ENCODE measurements at regions not wholly inside any gene's neighbourhood (a gene's known extent, or its start where the extent isn't known, plus 50 kb on each side); places are given as distances from the start of the nearest gene placed in this dataset.

DNA sequence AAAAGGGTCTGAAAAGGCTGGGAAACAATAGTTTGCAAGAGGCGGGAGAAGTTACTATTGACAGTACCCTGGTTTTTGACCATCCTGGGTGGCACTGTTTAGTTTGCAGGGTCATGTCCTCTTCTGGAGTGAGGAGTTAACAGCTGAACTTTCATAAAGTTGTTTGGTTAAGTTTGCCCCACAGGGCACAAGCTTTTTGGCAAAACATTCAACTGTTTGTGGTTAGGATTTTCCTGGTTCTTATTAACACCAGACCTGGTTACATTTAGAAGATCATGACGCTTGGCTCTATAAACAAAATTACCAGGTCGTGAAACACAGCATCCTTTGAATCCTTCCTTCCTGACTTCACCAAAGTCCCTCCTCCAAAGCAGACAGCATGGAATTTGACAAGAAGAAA is 106.1 kb downstream of the RIN2 start:
- DNase-seq: no peak
- H3K4me1 ChIP-seq: no peaks in the 10 kb centered on the region
- TF ChIP-seq POLR2A (IDR thresholded peaks at IDR 0.05): no peak
- no peak for TF ChIP-seq CTCF (IDR thresholded peaks at IDR 0.05)
- no peaks in the 10 kb centered on the region for H3K36me3 ChIP-seq (ENCODE audit: low read depth, missing control alignments)
- no peaks in the 10 kb centered on the region for H3K27me3 ChIP-seq
- 73 to 87% methylated on average over 3 of the region's 3 CpGs for WGBS, 2 donors
- H3K9me3 ChIP-seq: no peaks in the 10 kb centered on the region
- intact Hi-C loops (cut with DNase I; ENCODE audit: low total_unique reads): no loop called here
- no peak overlapping the region for H3K27ac ChIP-seq
- H3K4me3 ChIP-seq: no peak overlapping the region

- Histone ChIP-seq H3K4me3 (no peak overlapping the region), H3K27ac (no peak overlapping the region), H3K27me3 (no peaks in the 10 kb centered on the region), H3K9me3 (no peaks in the 10 kb centered on the region), H3K36me3 (ENCODE audit: low read depth, missing control alignments) (no peaks in the 10 kb centered on the region), H3K4me1 (no peaks in the 10 kb centered on the region)
- intact Hi-C loops (cut with DNase I; ENCODE audit: low total_unique reads): no loop called here
- no peak for TF ChIP-seq CTCF (IDR thresholded peaks at IDR 0.05)
- no peak for TF ChIP-seq POLR2A (IDR thresholded peaks at IDR 0.05)
- no peak for DNase-seq
These were observed 108.0 kb downstream of the RIN2 start for GRCh38 chr20:19866070-19866469.

DNA sequence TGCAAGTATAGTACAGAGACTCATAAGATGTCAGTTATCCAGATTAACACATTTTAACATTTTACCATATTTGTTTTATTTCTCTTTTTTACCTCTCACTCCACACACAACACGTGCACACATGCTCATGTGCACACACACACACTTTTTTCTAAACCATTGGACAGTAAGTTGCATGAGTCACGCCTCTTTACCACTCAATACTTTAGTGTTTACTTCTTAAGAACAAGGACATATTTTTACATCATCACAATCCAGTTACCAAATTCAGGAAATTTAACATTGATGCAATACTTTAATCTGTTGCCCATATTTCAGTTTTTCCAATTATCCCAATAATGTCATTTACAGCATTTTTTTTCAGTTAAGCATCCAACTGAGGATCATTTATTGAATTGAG is 109.0 kb downstream of the RIN2 start:
- DNase-seq: no peak
- Histone ChIP-seq H3K4me3 (no peak overlapping the region), H3K27ac (no peak overlapping the region), H3K4me1 (no peaks in the 10 kb centered on the region), H3K9me3 (no peaks in the 10 kb centered on the region), H3K36me3 (ENCODE audit: low read depth, missing control alignments) (no peaks in the 10 kb centered on the region), H3K27me3 (no peaks in the 10 kb centered on the region)
- no peak for TF ChIP-seq POLR2A (IDR thresholded peaks at IDR 0.05)
- TF ChIP-seq CTCF (IDR thresholded peaks at IDR 0.05): no peak
- intact Hi-C loops (cut with DNase I; ENCODE audit: low total_unique reads): no loop called here
- WGBS, 2 donors: 98 to 99% methylated on average over 2 of the region's 2 CpGs

DNA sequence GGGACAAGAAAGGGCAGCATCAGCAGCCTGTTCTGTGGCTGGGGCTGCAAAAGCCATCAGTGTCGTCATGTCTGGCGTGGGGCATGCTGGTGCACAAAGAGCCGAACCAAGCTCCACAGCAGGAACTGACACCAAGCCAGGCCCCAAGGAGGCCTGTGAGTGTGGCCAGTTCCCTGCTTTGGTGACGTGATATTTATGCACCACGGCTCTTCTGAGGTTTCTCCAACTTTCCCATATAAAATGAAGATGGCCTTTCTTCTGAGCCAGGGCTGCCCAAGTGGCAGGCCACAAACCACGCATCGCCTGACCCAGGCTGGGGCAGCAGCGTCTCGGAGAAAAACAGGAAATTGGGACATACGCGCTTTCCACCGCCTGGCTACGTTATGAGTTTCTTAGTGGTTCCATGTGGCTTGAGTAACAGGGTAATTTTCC is 109.9 kb downstream of the RIN2 start:
- DNase-seq: no peak
- no peaks in the 10 kb centered on the region for H3K27me3 ChIP-seq
- WGBS, 2 donors: 88 to 91% methylated on average over 8 to 13 of the region's 13 CpGs
- no peaks in the 10 kb centered on the region for H3K9me3 ChIP-seq
- intact Hi-C loops (cut with DNase I; ENCODE audit: low total_unique reads): no loop called here
- no peak overlapping the region for H3K4me3 ChIP-seq
- H3K4me1 ChIP-seq: no peaks in the 10 kb centered on the region
- TF ChIP-seq CTCF (IDR thresholded peaks at IDR 0.05) (no peak), POLR2A (IDR thresholded peaks at IDR 0.05) (no peak)
- no peaks in the 10 kb centered on the region for H3K36me3 ChIP-seq (ENCODE audit: low read depth, missing control alignments)
- H3K27ac ChIP-seq: no peak overlapping the region

DNA sequence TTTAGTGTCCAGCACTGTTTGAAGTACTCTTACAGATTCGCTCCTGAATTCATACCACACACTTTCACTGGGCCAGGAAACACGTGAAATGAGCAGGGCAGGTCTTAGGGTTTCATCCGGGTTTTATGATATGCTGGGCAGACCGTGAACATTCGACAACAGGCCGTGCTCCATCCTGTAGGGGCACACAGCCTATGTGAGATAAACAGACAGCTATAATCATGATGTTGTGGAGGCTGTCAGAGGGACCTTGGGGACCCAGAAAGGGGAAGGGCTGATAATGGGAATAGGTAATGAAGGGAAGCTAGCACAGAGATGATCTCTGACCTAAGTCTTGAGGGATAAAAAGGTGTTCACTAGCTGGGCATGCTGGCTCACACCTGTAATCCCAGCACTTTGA is 110.4 kb downstream of the RIN2 start:
- H3K4me1 ChIP-seq: no peaks in the 10 kb centered on the region
- H3K4me3 ChIP-seq: no peak overlapping the region
- H3K36me3 ChIP-seq (ENCODE audit: low read depth, missing control alignments): no peaks in the 10 kb centered on the region
- intact Hi-C loops (cut with DNase I; ENCODE audit: low total_unique reads): no loop called here
- no peak overlapping the region for H3K27ac ChIP-seq
- H3K27me3 ChIP-seq: no peaks in the 10 kb centered on the region
- no peaks in the 10 kb centered on the region for H3K9me3 ChIP-seq
- no peak for DNase-seq
- no peak for TF ChIP-seq POLR2A (IDR thresholded peaks at IDR 0.05)
- TF ChIP-seq CTCF (IDR thresholded peaks at IDR 0.05): no peak
- WGBS, 2 donors: 86 to 91% methylated on average over 6 of the region's 6 CpGs

All from testis (tissue), 2 donors.